GM21528 (cell line): ENCODE measurements at regions not wholly inside any gene's neighbourhood (a gene's known extent, or its start where the extent isn't known, plus 50 kb on each side); places are given as distances from the start of the nearest gene placed in this dataset.

ENCODE experiments used
- ATAC-seq: cut with Tn5 transposase; IDR thresholded peaks from one replicate; pipeline ENCODE4 v1.9.1; 2021; ENCODE audit warnings: mild to moderate bottlenecking, moderate library complexity; ENCODE audit not compliant: unreplicated experiment, low FRiP score

- no peak for ATAC-seq
These were observed 50.4 kb upstream of the GGTA1 start for GRCh38 chr9:121550041-121550440.

GRCh38 chr9:121550569-121551512 is 51.2 kb upstream of the GGTA1 start:
- no peak for ATAC-seq

- ATAC-seq, result no peak
These were observed 52.5 kb upstream of the GGTA1 start for GRCh38 chr9:121551985-121552753.

- ATAC-seq, result no peak
These were observed 56.4 kb upstream of the GGTA1 start for GRCh38 chr9:121556082-121556481.

- ATAC-seq, result no peak
These were observed 56.9 kb upstream of the GGTA1 start for GRCh38 chr9:121556580-121556979.

GRCh38 chr9:121557581-121558447 is 58.2 kb upstream of the GGTA1 start:
- ATAC-seq, result peak; percentile 50

GRCh38 chr9:121558473-121558872 is 58.8 kb upstream of the GGTA1 start:
- ATAC-seq, result no peak

GRCh38 chr9:121559183-121559582 is 59.5 kb upstream of the GGTA1 start:
- no peak for ATAC-seq

GRCh38 chr9:121560921-121561320 is 61.3 kb upstream of the GGTA1 start:
- no peak for ATAC-seq

GRCh38 chr9:121561385-121562222 is 62.0 kb upstream of the GGTA1 start:
- no peak for ATAC-seq

- no peak for ATAC-seq
These were observed 62.7 kb upstream of the GGTA1 start for GRCh38 chr9:121562301-121562700.

GRCh38 chr9:121563425-121563824 is 63.8 kb upstream of the GGTA1 start:
- no peak for ATAC-seq

- no peak for ATAC-seq
These were observed 64.3 kb upstream of the GGTA1 start for GRCh38 chr9:121563881-121564460.

GRCh38 chr9:121564504-121565260 is 65.0 kb upstream of the GGTA1 start:
- no peak for ATAC-seq

- no peak for ATAC-seq
These were observed 67.1 kb upstream of the GGTA1 start for GRCh38 chr9:121566481-121567465.

- ATAC-seq, result no peak
These were observed 68.1 kb upstream of the GGTA1 start for GRCh38 chr9:121567500-121568342.
